ENCODE measurements at regions not wholly inside any gene's neighbourhood (a gene's known extent, or its start where the extent isn't known, plus 50 kb on each side); places are given as distances from the start of the nearest gene placed in this dataset.

- DNase-seq, result no peak
Measured at GRCh38 chr5:81854915-81855314, 104.0 kb upstream of the SSBP2 start.

GRCh38 chr5:81854485-81854884 lies 103.6 kb upstream of the SSBP2 start:
- no peak for DNase-seq

GRCh38 chr5:81853030-81853357 lies 102.1 kb upstream of the SSBP2 start:
- DNase-seq, result no peak

GRCh38 chr5:81852291-81853029 lies 101.6 kb upstream of the SSBP2 start:
- DNase-seq, result no peak

GRCh38 chr5:81851481-81852178 lies 100.7 kb upstream of the SSBP2 start:
- DNase-seq, result peak; percentile 37 to 64

GRCh38 chr5:81850501-81851357 lies 99.8 kb upstream of the SSBP2 start:
- no peak for DNase-seq

GRCh38 chr5:81849770-81850367 lies 99.0 kb upstream of the SSBP2 start:
- DNase-seq, result no peak

- no peak for DNase-seq
Measured at GRCh38 chr5:81848362-81848880, 97.5 kb upstream of the SSBP2 start.

- DNase-seq, result no peak
Measured at GRCh38 chr5:81846301-81846700, 95.4 kb upstream of the SSBP2 start.

GRCh38 chr5:81843845-81844244 lies 92.9 kb upstream of the SSBP2 start:
- DNase-seq, result no peak

GRCh38 chr5:81842795-81843398 lies 92.0 kb upstream of the SSBP2 start:
- no peak for DNase-seq

- no peak for DNase-seq
Measured at GRCh38 chr5:81839034-81839433, 88.1 kb upstream of the SSBP2 start.

GRCh38 chr5:81838307-81838906 lies 87.5 kb upstream of the SSBP2 start:
- no peak for DNase-seq

- DNase-seq, result no peak
Measured at GRCh38 chr5:81837667-81838306, 86.9 kb upstream of the SSBP2 start.

GRCh38 chr5:81835814-81836367 lies 85.0 kb upstream of the SSBP2 start:
- DNase-seq, result no peak

- DNase-seq, result no peak
Measured at GRCh38 chr5:81834021-81834660, 83.2 kb upstream of the SSBP2 start.

GRCh38 chr5:81830596-81830995 lies 79.7 kb upstream of the SSBP2 start:
- no peak for DNase-seq

- DNase-seq, result no peak
Measured at GRCh38 chr5:81829242-81829641, 78.3 kb upstream of the SSBP2 start.

- no peak for DNase-seq
Measured at GRCh38 chr5:81827500-81827899, 76.6 kb upstream of the SSBP2 start.

- DNase-seq, result no peak
Measured at GRCh38 chr5:81826128-81826527, 75.2 kb upstream of the SSBP2 start.

- no peak for DNase-seq
Measured at GRCh38 chr5:81825237-81825636, 74.3 kb upstream of the SSBP2 start.
